ENCODE measurements at regions not wholly inside any gene's neighbourhood (a gene's known extent, or its start where the extent isn't known, plus 50 kb on each side); places are given as distances from the start of the nearest gene placed in this dataset.

GRCh38 chr4:122203407-122203806, 51.3 kb downstream of the BLTP1 start:
- Mint-ChIP-seq H3K36me3 (peaks cover 15% of the 10 kb centered on the region), H3K27me3 (no peaks in the 10 kb centered on the region), H3K27ac (no peak overlapping the region), H3K4me1 (no peaks in the 10 kb centered on the region), H3K4me3 (no peak overlapping the region), H3K9me3 (no peaks in the 10 kb centered on the region)
- ATAC-seq (ENCODE audit: low read depth) = no peak
- POLR2A ChIA-PET = no interaction called here
- DNase-seq = no peak

GRCh38 chr4:122205687-122206086, 53.6 kb downstream of the BLTP1 start:
- no peaks in the 10 kb centered on the region for H3K9me3 Mint-ChIP-seq
- no peaks in the 10 kb centered on the region for H3K27me3 Mint-ChIP-seq
- POLR2A ChIA-PET = no interaction called here
- peaks cover 22% of the 10 kb centered on the region for H3K36me3 Mint-ChIP-seq
- no peak overlapping the region for H3K27ac Mint-ChIP-seq
- H3K4me3 Mint-ChIP-seq = no peak overlapping the region
- no peak for ATAC-seq (ENCODE audit: low read depth)
- no peaks in the 10 kb centered on the region for H3K4me1 Mint-ChIP-seq
- DNase-seq = no peak

- no peak for ATAC-seq (ENCODE audit: low read depth)
- DNase-seq = no peak
- Mint-ChIP-seq H3K4me1 (peaks cover 8% of the 10 kb centered on the region), H3K9me3 (no peaks in the 10 kb centered on the region), H3K4me3 (no peak overlapping the region), H3K27me3 (no peaks in the 10 kb centered on the region), H3K36me3 (peaks cover 31% of the 10 kb centered on the region), H3K27ac (peak overlapping the region; percentile 53)
- POLR2A ChIA-PET = no interaction called here
Measured at GRCh38 chr4:122212880-122213279, 60.7 kb downstream of the BLTP1 start.

- ATAC-seq (ENCODE audit: low read depth) (no peak), DNase-seq (no peak)
- H3K27ac Mint-ChIP-seq = no peak overlapping the region
- H3K36me3 Mint-ChIP-seq = peaks cover 26% of the 10 kb centered on the region
- H3K27me3 Mint-ChIP-seq = no peaks in the 10 kb centered on the region
- no peaks in the 10 kb centered on the region for H3K9me3 Mint-ChIP-seq
- peaks cover 7% of the 10 kb centered on the region for H3K4me1 Mint-ChIP-seq
- no peak overlapping the region for H3K4me3 Mint-ChIP-seq
- POLR2A ChIA-PET = no interaction called here
Measured at GRCh38 chr4:122218762-122219161, 66.6 kb downstream of the BLTP1 start.

GRCh38 chr4:122219356-122219755, 67.2 kb downstream of the BLTP1 start:
- DNase-seq (no peak), ATAC-seq (ENCODE audit: low read depth) (no peak)
- Mint-ChIP-seq H3K4me3 (no peak overlapping the region), H3K4me1 (peaks cover 7% of the 10 kb centered on the region), H3K27ac (no peak overlapping the region), H3K36me3 (peaks cover 26% of the 10 kb centered on the region), H3K9me3 (no peaks in the 10 kb centered on the region), H3K27me3 (no peaks in the 10 kb centered on the region)
- POLR2A ChIA-PET = no interaction called here

- Mint-ChIP-seq H3K4me3 (no peak overlapping the region), H3K27me3 (no peaks in the 10 kb centered on the region), H3K9me3 (no peaks in the 10 kb centered on the region), H3K27ac (no peak overlapping the region), H3K36me3 (peaks cover 17% of the 10 kb centered on the region), H3K4me1 (peaks cover 7% of the 10 kb centered on the region)
- POLR2A ChIA-PET = no interaction called here
- DNase-seq (no peak), ATAC-seq (ENCODE audit: low read depth) (no peak)
Measured at GRCh38 chr4:122221322-122221721, 69.2 kb downstream of the BLTP1 start.

GRCh38 chr4:122224348-122224747, 72.2 kb downstream of the BLTP1 start:
- no peaks in the 10 kb centered on the region for H3K27me3 Mint-ChIP-seq

GRCh38 chr4:122227202-122227601, 75.1 kb downstream of the BLTP1 start:
- Mint-ChIP-seq H3K27me3 (no peaks in the 10 kb centered on the region), H3K9me3 (no peaks in the 10 kb centered on the region), H3K4me1 (peaks cover 2% of the 10 kb centered on the region), H3K36me3 (peaks cover 6% of the 10 kb centered on the region), H3K27ac (no peak overlapping the region), H3K4me3 (no peak overlapping the region)
- POLR2A ChIA-PET = no interaction called here
- DNase-seq (no peak), ATAC-seq (ENCODE audit: low read depth) (no peak)

More at GRCh38 chr4:122224348-122224747, 72.2 kb downstream of the BLTP1 start:
- Mint-ChIP-seq H3K4me3 (no peak overlapping the region), H3K27ac (no peak overlapping the region), H3K36me3 (peaks cover 11% of the 10 kb centered on the region), H3K4me1 (peaks cover 2% of the 10 kb centered on the region), H3K9me3 (no peaks in the 10 kb centered on the region)
- POLR2A ChIA-PET = no interaction called here
- DNase-seq (no peak), ATAC-seq (ENCODE audit: low read depth) (no peak)

DNA sequence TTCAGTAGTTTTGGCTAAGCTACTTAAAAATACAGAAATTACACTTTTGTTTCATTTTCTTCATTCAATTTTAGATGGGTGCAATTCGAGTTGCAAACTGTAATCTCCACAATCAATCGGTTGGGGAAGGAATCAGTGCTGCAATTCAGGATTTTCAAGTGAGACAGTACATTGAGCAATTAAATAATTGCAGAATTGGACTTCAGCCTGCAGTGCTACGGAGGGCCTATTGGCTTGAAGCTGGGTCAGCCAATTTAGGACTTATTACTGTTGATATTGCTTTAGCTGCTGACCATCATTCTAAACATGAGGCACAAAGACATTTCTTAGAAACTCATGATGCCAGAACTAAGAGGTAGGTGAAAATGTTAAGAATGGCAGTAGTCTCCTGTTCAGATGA, 77.7 kb downstream of the BLTP1 start:
- Mint-ChIP-seq H3K27me3 (no peaks in the 10 kb centered on the region), H3K4me3 (no peak overlapping the region), H3K27ac (no peak overlapping the region), H3K9me3 (no peaks in the 10 kb centered on the region), H3K4me1 (peaks cover 2% of the 10 kb centered on the region), H3K36me3 (peaks cover 5% of the 10 kb centered on the region)
- no peak for DNase-seq
- no peak for ATAC-seq (ENCODE audit: low read depth)
- POLR2A ChIA-PET = no interaction called here

- ATAC-seq (ENCODE audit: low read depth) = no peak
- Mint-ChIP-seq H3K36me3 (peaks cover 15% of the 10 kb centered on the region), H3K4me1 (peaks cover 2% of the 10 kb centered on the region), H3K9me3 (no peaks in the 10 kb centered on the region), H3K27me3 (no peaks in the 10 kb centered on the region), H3K4me3 (no peak overlapping the region), H3K27ac (no peak overlapping the region)
- POLR2A ChIA-PET = no interaction called here
- no peak for DNase-seq
Measured at GRCh38 chr4:122232633-122233032, 80.5 kb downstream of the BLTP1 start.

DNA sequence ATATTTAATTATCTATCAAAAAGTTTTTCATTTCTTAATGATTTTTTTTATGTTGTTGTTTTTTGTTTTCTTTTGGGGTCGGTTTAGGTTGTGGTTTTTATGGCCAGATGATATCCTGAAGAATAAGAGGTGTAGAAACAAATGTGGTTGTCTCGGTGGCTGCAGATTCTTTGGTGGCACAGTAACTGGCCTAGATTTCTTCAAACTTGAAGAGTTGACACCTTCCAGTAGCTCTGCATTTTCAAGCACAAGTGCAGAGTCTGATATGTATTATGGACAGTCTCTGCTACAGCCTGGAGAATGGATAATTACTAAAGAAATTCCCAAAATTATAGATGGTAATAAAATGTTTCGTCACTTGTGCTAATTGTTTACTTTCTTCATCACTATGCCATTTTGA, 82.6 kb downstream of the BLTP1 start:
- Mint-ChIP-seq H3K27ac (no peak overlapping the region), H3K36me3 (peaks cover 28% of the 10 kb centered on the region), H3K4me1 (peaks cover 2% of the 10 kb centered on the region), H3K4me3 (no peak overlapping the region), H3K27me3 (no peaks in the 10 kb centered on the region), H3K9me3 (no peaks in the 10 kb centered on the region)
- DNase-seq (no peak), ATAC-seq (ENCODE audit: low read depth) (no peak)
- POLR2A ChIA-PET = no interaction called here

DNA sequence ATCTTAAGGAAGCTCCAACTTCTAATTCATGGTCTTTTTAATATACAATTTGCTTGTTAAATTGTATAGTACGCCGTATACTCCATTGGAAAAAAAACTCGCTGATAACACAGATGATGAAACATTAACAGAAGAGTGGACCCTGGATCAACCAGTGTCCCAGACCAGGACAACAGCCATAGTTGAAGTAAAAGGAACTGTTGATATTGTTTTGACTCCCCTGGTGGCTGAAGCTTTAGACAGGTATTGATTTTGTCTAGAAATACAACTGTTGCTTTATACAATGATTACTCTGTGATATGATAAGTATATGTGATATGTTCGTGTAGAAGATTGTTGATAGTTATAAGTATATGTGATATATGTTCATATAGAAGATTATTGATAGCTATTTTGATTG, 91.7 kb downstream of the BLTP1 start:
- POLR2A ChIA-PET = no interaction called here

GRCh38 chr4:122244764-122245163, 92.6 kb downstream of the BLTP1 start:
- no peak overlapping the region for H3K27ac Mint-ChIP-seq
- ATAC-seq (ENCODE audit: low read depth) (no peak), DNase-seq (no peak)
- no peaks in the 10 kb centered on the region for H3K9me3 Mint-ChIP-seq
- POLR2A ChIA-PET = no interaction called here
- no peaks in the 10 kb centered on the region for H3K4me1 Mint-ChIP-seq
- H3K36me3 Mint-ChIP-seq = peaks cover 12% of the 10 kb centered on the region
- no peak overlapping the region for H3K4me3 Mint-ChIP-seq
- no peaks in the 10 kb centered on the region for H3K27me3 Mint-ChIP-seq

More for the DNA sequence above, 91.7 kb downstream of the BLTP1 start:
- no peak overlapping the region for H3K4me3 Mint-ChIP-seq
- H3K27ac Mint-ChIP-seq = no peak overlapping the region
- H3K9me3 Mint-ChIP-seq = no peaks in the 10 kb centered on the region
- H3K4me1 Mint-ChIP-seq = no peaks in the 10 kb centered on the region
- peaks cover 13% of the 10 kb centered on the region for H3K36me3 Mint-ChIP-seq
- ATAC-seq (ENCODE audit: low read depth) (no peak), DNase-seq (no peak)
- no peaks in the 10 kb centered on the region for H3K27me3 Mint-ChIP-seq

DNA sequence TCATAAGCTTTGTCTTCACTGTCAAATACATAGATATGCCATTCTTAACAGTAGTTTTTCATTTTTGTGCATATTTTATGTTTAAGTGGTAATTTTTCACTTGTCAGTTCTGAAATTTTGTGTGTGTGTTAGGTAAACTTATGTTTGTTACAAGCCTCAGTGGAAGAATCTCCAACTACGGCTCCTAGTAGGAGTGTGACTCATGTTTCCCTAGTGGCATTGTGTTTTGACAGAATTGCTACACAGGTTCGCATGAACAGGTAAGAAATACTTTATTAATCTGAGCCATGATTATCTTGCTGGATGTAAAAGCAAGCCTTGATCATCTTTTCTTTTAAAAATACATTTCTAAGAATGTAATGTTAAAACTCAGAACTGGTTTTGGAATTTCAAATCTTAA, 94.4 kb downstream of the BLTP1 start:
- no peak overlapping the region for H3K4me3 Mint-ChIP-seq
- POLR2A ChIA-PET = no interaction called here
- no peaks in the 10 kb centered on the region for H3K4me1 Mint-ChIP-seq
- H3K36me3 Mint-ChIP-seq = peaks cover 12% of the 10 kb centered on the region
- H3K9me3 Mint-ChIP-seq = no peaks in the 10 kb centered on the region
- no peak overlapping the region for H3K27ac Mint-ChIP-seq
- no peaks in the 10 kb centered on the region for H3K27me3 Mint-ChIP-seq
- no peak for DNase-seq
- ATAC-seq (ENCODE audit: low read depth) = no peak

DNA sequence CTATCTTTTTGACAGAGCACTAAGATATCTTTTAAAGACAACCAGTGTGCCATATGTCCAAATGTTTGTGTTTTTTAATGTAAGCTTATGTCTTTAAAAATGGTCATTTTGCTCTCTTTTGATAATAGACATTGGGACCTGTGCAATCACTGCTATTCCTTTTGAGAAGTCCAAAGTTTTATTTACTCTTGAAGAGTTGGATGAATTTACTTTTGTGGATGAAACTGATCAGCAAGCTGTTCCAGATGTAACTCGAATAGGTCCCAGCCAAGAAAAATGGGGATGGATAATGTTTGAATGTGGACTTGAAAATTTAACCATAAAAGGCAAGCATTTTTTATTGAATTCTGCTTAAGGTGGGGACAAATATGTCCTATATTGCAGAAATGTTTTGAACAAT, 97.2 kb downstream of the BLTP1 start:
- Mint-ChIP-seq H3K27ac (no peak overlapping the region), H3K36me3 (peaks cover 29% of the 10 kb centered on the region), H3K4me1 (no peaks in the 10 kb centered on the region), H3K27me3 (no peaks in the 10 kb centered on the region), H3K9me3 (no peaks in the 10 kb centered on the region), H3K4me3 (no peak overlapping the region)
- no peak for ATAC-seq (ENCODE audit: low read depth)
- DNase-seq = no peak
- POLR2A ChIA-PET = no interaction called here

Data from activated naive CD8-positive, alpha-beta T cell treated with anti-CD3 and anti-CD28 coated beads, Interleukin-2, amount 10 ng/mL, durations not matched to agents 7 days and 5 days (primary cell).